Endodermal cell (in vitro differentiated cells): ENCODE measurements at regions not wholly inside any gene's neighbourhood (a gene's known extent, or its start where the extent isn't known, plus 50 kb on each side); places are given as distances from the start of the nearest gene placed in this dataset.

Experiments used
- DNase-seq: peaks from one replicate; pipeline ENCODE4 v3.0.0-alpha.2; 2017
- H3K27ac ChIP-seq: 2 replicates; pipeline ENCODE4 v1.5.1; 2013; ENCODE audit warnings: mild to moderate bottlenecking, low read depth, low read length, moderate library complexity
- H3K27me3 ChIP-seq: 2 replicates; pipeline ENCODE4 v1.6.1; 2013; ENCODE audit warnings: mild to moderate bottlenecking, low read length, moderate library complexity; ENCODE audit not compliant: insufficient read depth, control insufficient read depth, poor library complexity, severe bottlenecking
- H3K36me3 ChIP-seq: 2 replicates; pipeline ENCODE4 v1.7.0; 2013; ENCODE audit warnings: mild to moderate bottlenecking, low read length, moderate library complexity; ENCODE audit not compliant: control insufficient read depth, insufficient read depth
- H3K4me1 ChIP-seq: one replicate; pipeline ENCODE4 v1.7.0; 2013; ENCODE audit warnings: low read length; ENCODE audit not compliant: control insufficient read depth, insufficient read depth
- H3K4me3 ChIP-seq: 2 replicates; pipeline ENCODE4 v1.5.1; 2013; ENCODE audit warnings: mild to moderate bottlenecking, low read length, moderate library complexity
- H3K9ac ChIP-seq: 2 replicates; pipeline ENCODE4 v1.6.1; 2013; ENCODE audit warnings: mild to moderate bottlenecking, low read length, moderate library complexity; ENCODE audit not compliant: poor library complexity, severe bottlenecking; ENCODE audit errors: extremely low read depth
- H3K9me3 ChIP-seq: 2 replicates; pipeline ENCODE4 v1.6.1; 2013; ENCODE audit warnings: mild to moderate bottlenecking, low read length, moderate library complexity; ENCODE audit not compliant: control insufficient read depth
- H3K27ac Mint-ChIP-seq: 2 replicates; pipeline ENCODE4 v1.8.0; 2020; ENCODE audit warnings: mixed read lengths
- H3K27me3 Mint-ChIP-seq: 2 replicates; pipeline ENCODE4 v1.8.0; 2021; ENCODE audit warnings: mild to moderate bottlenecking, mixed read lengths; ENCODE audit not compliant: insufficient read depth
- H3K36me3 Mint-ChIP-seq: 2 replicates; pipeline ENCODE4 v1.8.0; 2020; ENCODE audit warnings: low read depth, mixed read lengths
- H3K4me1 Mint-ChIP-seq: 2 replicates; pipeline ENCODE4 v1.8.0; 2020; ENCODE audit warnings: mixed read lengths
- H3K4me3 Mint-ChIP-seq: 2 replicates; pipeline ENCODE4 v1.8.0; 2020; ENCODE audit warnings: mild to moderate bottlenecking, moderate library complexity, mixed read lengths
- H3K9me3 Mint-ChIP-seq: 2 replicates; pipeline ENCODE4 v1.8.0; 2020; ENCODE audit warnings: mild to moderate bottlenecking, mixed read lengths
- WGBS, 2 experiments: methylation state at CpG; one replicate each; pipeline versions ENCODE4 v1.1.5 to v1.1.7; 2013; ENCODE audit warnings: missing lambda C conversion rate in 2 of 2, mixed read lengths in 1 of 2; ENCODE audit not compliant: insufficient coverage in 1 of 2, insufficient read length in 1 of 2; 5-methylcytosine and 5-hydroxymethylcytosine counted together
- TF ChIP-seq, protein P1 (sequence below): fragments of 200-600 bp; sonication (generic); conservative IDR thresholded peaks from 2 replicates; pipeline ENCODE4 v1.5.0; 2021; ENCODE audit warnings: antibody characterized with exemption, mild to moderate bottlenecking

DNA sequence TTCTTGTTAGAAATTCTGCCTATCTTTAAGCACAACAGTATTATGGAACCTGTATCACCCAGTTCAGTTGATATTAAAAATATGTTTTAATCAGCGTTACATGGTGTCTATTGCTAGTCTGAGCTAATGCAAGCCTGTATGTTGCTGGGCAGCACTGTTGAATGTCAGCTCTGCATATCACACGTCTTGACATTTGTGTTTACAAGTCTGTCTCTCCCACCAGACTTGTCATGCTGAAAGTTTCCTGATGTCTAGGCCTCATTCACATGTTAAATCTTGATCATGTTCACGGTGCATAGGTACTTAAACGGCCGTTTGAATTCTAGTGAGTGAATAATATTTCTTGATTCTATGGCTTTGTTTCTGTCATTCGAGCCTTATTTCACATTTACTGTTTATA is 385.0 kb downstream of the SOCS6 start:
- peaks cover 44% of the 10 kb centered on the region for H3K9me3 ChIP-seq
- no peak overlapping the region for H3K27ac Mint-ChIP-seq
- no peaks in the 10 kb centered on the region for H3K9me3 Mint-ChIP-seq
- H3K4me1 Mint-ChIP-seq = no peaks in the 10 kb centered on the region
- no peaks in the 10 kb centered on the region for H3K4me1 ChIP-seq
- no peak overlapping the region for H3K4me3 ChIP-seq
- no peak overlapping the region for H3K4me3 Mint-ChIP-seq
- no peaks in the 10 kb centered on the region for H3K36me3 ChIP-seq
- no peak for DNase-seq
- no peak overlapping the region for H3K27ac ChIP-seq
- H3K36me3 Mint-ChIP-seq = no peaks in the 10 kb centered on the region
- no peak overlapping the region for H3K9ac ChIP-seq
- H3K27me3 Mint-ChIP-seq = no peaks in the 10 kb centered on the region
- 63 to 72% methylated on average over 1 to 5 of the region's 6 CpGs for WGBS, 2 experiments
- TF ChIP-seq, protein P1, sequence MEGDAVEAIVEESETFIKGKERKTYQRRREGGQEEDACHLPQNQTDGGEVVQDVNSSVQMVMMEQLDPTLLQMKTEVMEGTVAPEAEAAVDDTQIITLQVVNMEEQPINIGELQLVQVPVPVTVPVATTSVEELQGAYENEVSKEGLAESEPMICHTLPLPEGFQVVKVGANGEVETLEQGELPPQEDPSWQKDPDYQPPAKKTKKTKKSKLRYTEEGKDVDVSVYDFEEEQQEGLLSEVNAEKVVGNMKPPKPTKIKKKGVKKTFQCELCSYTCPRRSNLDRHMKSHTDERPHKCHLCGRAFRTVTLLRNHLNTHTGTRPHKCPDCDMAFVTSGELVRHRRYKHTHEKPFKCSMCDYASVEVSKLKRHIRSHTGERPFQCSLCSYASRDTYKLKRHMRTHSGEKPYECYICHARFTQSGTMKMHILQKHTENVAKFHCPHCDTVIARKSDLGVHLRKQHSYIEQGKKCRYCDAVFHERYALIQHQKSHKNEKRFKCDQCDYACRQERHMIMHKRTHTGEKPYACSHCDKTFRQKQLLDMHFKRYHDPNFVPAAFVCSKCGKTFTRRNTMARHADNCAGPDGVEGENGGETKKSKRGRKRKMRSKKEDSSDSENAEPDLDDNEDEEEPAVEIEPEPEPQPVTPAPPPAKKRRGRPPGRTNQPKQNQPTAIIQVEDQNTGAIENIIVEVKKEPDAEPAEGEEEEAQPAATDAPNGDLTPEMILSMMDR = no peak
- H3K27me3 ChIP-seq = no peaks in the 10 kb centered on the region

GRCh38 chr18:70672581-70672980 is 383.7 kb downstream of the SOCS6 start:
- Mint-ChIP-seq H3K4me3 (no peak overlapping the region), H3K27ac (no peak overlapping the region), H3K4me1 (no peaks in the 10 kb centered on the region), H3K27me3 (no peaks in the 10 kb centered on the region), H3K9me3 (no peaks in the 10 kb centered on the region), H3K36me3 (no peaks in the 10 kb centered on the region)
- TF ChIP-seq, protein P1 = no peak
- no peaks in the 10 kb centered on the region for H3K4me1 ChIP-seq
- no peak overlapping the region for H3K9ac ChIP-seq
- no peaks in the 10 kb centered on the region for H3K36me3 ChIP-seq
- DNase-seq = no peak
- no peaks in the 10 kb centered on the region for H3K27me3 ChIP-seq
- no peak overlapping the region for H3K27ac ChIP-seq
- H3K4me3 ChIP-seq = no peak overlapping the region
- peaks cover 44% of the 10 kb centered on the region for H3K9me3 ChIP-seq
- 77 to 81% methylated on average over 3 to 5 of the region's 5 CpGs for WGBS, 2 experiments

- Mint-ChIP-seq H3K27ac (no peak overlapping the region), H3K36me3 (no peaks in the 10 kb centered on the region), H3K27me3 (no peaks in the 10 kb centered on the region), H3K4me1 (no peaks in the 10 kb centered on the region), H3K9me3 (no peaks in the 10 kb centered on the region), H3K4me3 (no peak overlapping the region)
- no peak overlapping the region for H3K9ac ChIP-seq
- no peaks in the 10 kb centered on the region for H3K36me3 ChIP-seq
- TF ChIP-seq, protein P1 = no peak
- H3K27ac ChIP-seq = no peak overlapping the region
- H3K4me3 ChIP-seq = no peak overlapping the region
- peaks cover 41% of the 10 kb centered on the region for H3K9me3 ChIP-seq
- no peak for DNase-seq
- no peaks in the 10 kb centered on the region for H3K27me3 ChIP-seq
- 71 to 86% methylated on average over 7 to 9 of the region's 9 CpGs for WGBS, 2 experiments
- no peaks in the 10 kb centered on the region for H3K4me1 ChIP-seq
These were observed 383.2 kb downstream of the SOCS6 start for GRCh38 chr18:70671889-70672565.
